ENCODE measurements at regions not wholly inside any gene's neighbourhood (a gene's known extent, or its start where the extent isn't known, plus 50 kb on each side); places are given as distances from the start of the nearest gene placed in this dataset.

DNA sequence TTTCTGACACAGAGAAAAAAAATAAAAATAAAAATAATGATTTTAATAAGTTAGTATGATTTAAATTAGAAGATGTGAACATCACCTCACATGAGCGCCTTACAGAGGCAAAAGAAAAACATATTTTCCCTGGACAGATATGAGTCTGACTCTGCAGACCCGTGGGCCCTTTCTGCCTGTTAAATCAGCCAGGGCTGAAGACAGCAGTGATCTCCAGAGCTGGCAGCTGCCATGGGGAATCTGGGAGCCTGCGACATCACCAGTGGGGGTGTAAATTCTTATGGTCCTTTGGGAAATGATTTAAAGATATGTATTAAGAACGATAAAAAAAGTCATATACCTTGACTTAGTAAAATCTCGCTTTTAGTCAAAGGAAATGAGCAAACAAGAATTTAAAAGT lies 65.7 kb upstream of the FOXF1 start:
- TF ChIP-seq, protein P1, sequence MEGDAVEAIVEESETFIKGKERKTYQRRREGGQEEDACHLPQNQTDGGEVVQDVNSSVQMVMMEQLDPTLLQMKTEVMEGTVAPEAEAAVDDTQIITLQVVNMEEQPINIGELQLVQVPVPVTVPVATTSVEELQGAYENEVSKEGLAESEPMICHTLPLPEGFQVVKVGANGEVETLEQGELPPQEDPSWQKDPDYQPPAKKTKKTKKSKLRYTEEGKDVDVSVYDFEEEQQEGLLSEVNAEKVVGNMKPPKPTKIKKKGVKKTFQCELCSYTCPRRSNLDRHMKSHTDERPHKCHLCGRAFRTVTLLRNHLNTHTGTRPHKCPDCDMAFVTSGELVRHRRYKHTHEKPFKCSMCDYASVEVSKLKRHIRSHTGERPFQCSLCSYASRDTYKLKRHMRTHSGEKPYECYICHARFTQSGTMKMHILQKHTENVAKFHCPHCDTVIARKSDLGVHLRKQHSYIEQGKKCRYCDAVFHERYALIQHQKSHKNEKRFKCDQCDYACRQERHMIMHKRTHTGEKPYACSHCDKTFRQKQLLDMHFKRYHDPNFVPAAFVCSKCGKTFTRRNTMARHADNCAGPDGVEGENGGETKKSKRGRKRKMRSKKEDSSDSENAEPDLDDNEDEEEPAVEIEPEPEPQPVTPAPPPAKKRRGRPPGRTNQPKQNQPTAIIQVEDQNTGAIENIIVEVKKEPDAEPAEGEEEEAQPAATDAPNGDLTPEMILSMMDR (conservative IDR thresholded peaks at IDR 0.05 in 1 of 2, IDR thresholded peaks at IDR 0.05 in 1 of 2; ENCODE audit: extremely low read depth in 1 of 2, insufficient read depth in 1 of 2, low read depth in 1 of 2, low read length in 2 of 2), result no peak
- no peak for TF ChIP-seq EZH2 (IDR thresholded peaks at IDR 0.05; ENCODE audit: borderline replicate concordance, low read length)
